HepG2 (cell line): ENCODE measurements at regions not wholly inside any gene's neighbourhood (a gene's known extent, or its start where the extent isn't known, plus 50 kb on each side); places are given as distances from the start of the nearest gene placed in this dataset.

Source experiments
- ATF1 ChIP-seq: IDR thresholded peaks from 2 replicates; pipeline ENCODE4 v1.6.1; 2016; ENCODE audit warnings: mild to moderate bottlenecking, control low read depth
- RAD21 ChIP-seq: fragments of 450-650 bp; formaldehyde crosslinking; IDR thresholded peaks from 2 replicates; pipeline ENCODE4 v1.5.0; 2020; ENCODE audit warnings: mild to moderate bottlenecking
- TCF7L2 ChIP-seq: IDR thresholded peaks from 2 replicates; pipeline ENCODE4 v1.6.1; 2011; ENCODE audit warnings: mild to moderate bottlenecking, low read depth, low read length, moderate library complexity
- YY1 ChIP-seq: IDR thresholded peaks from 2 replicates; pipeline ENCODE4 v1.6.1; 2011; ENCODE audit warnings: low read length, low read depth, moderate library complexity, mild to moderate bottlenecking; ENCODE audit not compliant: insufficient read depth, insufficient replicate concordance
- ZFX ChIP-seq: sonication (generic); formaldehyde crosslinking; IDR thresholded peaks from 2 replicates; pipeline ENCODE4 v1.4.0; 2020; ENCODE audit warnings: mild to moderate bottlenecking, low read depth, missing genetic modification reagents, moderate library complexity
- ZNF121 ChIP-seq: sonication (generic); formaldehyde crosslinking; IDR thresholded peaks from 2 replicates; pipeline ENCODE4 v1.5.0; 2020; ENCODE audit warnings: mild to moderate bottlenecking, missing genetic modification reagents
- ZNF274 ChIP-seq: sonication (generic); formaldehyde crosslinking; IDR thresholded peaks from 2 replicates; pipeline ENCODE4 v1.5.1; 2020; ENCODE audit warnings: mild to moderate bottlenecking, missing genetic modification reagents
- ZNF577 ChIP-seq: sonication (generic); formaldehyde crosslinking; IDR thresholded peaks from 2 replicates; pipeline ENCODE4 v1.4.0; 2020; ENCODE audit warnings: mild to moderate bottlenecking, low read depth, missing genetic modification reagents, borderline replicate concordance
- ZNF788 ChIP-seq: sonication (generic); formaldehyde crosslinking; IDR thresholded peaks from 2 replicates; pipeline ENCODE4 v1.5.0; 2020; ENCODE audit warnings: mild to moderate bottlenecking, missing genetic modification reagents, borderline replicate concordance
- TF ChIP-seq, protein P1 (sequence below): sonication (generic); formaldehyde crosslinking; IDR thresholded peaks from 2 replicates; pipeline ENCODE4 v1.5.1; 2020; ENCODE audit warnings: mild to moderate bottlenecking, missing genetic modification reagents
- TF ChIP-seq, protein P2 (sequence below): sonication (generic); formaldehyde crosslinking; IDR thresholded peaks from 2 replicates; pipeline ENCODE4 v1.9.0; 2021; ENCODE audit warnings: missing genetic modification reagents, mild to moderate bottlenecking, borderline replicate concordance
- TF ChIP-seq, protein P3 (sequence below), 2 experiments: IDR thresholded peaks; 2 replicates each; pipeline ENCODE4 v1.6.1; 2011 to 2012; ENCODE audit warnings: low read length in 2 of 2, borderline replicate concordance in 1 of 2, low read depth in 1 of 2, mild to moderate bottlenecking in 1 of 2, moderate library complexity in 1 of 2

DNA sequence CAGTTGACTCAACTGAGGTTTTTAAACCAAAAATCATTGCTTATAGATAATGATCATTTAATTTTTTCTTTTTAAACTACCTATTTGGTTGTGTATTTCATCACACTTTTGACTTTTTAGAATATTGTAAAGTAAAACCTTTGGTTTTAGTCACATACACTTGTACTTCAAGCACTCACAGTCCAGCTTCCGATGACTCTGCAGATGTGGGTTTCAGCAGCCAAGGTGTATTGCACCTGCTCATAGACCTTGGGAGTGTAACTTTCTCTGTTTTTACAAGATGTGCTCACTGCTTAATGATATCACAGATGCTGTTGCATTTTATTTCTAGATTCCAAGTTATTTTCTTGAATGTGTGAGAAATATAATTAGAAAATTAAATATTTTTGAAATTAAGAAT lies 188.3 kb upstream of the SLC38A2 start:
- no peak for TF ChIP-seq YY1
- TF ChIP-seq, protein P1, sequence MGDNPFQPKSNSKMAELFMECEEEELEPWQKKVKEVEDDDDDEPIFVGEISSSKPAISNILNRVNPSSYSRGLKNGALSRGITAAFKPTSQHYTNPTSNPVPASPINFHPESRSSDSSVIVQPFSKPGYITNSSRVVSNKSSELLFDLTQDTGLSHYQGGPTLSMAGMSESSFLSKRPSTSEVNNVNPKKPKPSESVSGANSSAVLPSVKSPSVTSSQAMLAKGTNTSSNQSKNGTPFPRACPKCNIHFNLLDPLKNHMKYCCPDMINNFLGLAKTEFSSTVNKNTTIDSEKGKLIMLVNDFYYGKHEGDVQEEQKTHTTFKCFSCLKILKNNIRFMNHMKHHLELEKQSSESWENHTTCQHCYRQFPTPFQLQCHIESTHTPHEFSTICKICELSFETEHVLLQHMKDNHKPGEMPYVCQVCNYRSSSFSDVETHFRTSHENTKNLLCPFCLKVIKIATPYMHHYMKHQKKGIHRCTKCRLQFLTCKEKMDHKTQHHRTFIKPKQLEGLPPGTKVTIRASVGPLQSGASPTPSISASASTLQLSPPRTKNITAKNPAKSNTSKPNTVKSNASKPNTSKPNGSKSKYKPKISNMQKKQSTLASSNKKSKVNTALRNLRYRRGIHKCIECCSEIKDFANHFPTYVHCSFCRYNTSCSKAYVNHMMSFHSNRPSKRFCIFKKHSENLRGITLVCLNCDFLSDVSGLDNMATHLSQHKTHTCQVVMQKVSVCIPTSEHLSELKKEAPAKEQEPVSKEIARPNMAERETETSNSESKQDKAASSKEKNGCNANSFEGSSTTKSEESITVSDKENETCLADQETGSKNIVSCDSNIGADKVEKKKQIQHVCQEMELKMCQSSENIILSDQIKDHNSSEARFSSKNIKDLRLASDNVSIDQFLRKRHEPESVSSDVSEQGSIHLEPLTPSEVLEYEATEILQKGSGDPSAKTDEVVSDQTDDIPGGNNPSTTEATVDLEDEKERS (CRISPR knock-in tag), result no peak
- no peak for TF ChIP-seq ATF1
- no peak for TF ChIP-seq RAD21
- no peak for TF ChIP-seq ZNF788 (CRISPR knock-in tag)
- TF ChIP-seq, protein P2, sequence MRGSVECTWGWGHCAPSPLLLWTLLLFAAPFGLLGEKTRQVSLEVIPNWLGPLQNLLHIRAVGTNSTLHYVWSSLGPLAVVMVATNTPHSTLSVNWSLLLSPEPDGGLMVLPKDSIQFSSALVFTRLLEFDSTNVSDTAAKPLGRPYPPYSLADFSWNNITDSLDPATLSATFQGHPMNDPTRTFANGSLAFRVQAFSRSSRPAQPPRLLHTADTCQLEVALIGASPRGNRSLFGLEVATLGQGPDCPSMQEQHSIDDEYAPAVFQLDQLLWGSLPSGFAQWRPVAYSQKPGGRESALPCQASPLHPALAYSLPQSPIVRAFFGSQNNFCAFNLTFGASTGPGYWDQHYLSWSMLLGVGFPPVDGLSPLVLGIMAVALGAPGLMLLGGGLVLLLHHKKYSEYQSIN (CRISPR knock-in tag), result no peak
- no peak for TF ChIP-seq ZFX (CRISPR knock-in tag)
- TF ChIP-seq, protein P3, sequence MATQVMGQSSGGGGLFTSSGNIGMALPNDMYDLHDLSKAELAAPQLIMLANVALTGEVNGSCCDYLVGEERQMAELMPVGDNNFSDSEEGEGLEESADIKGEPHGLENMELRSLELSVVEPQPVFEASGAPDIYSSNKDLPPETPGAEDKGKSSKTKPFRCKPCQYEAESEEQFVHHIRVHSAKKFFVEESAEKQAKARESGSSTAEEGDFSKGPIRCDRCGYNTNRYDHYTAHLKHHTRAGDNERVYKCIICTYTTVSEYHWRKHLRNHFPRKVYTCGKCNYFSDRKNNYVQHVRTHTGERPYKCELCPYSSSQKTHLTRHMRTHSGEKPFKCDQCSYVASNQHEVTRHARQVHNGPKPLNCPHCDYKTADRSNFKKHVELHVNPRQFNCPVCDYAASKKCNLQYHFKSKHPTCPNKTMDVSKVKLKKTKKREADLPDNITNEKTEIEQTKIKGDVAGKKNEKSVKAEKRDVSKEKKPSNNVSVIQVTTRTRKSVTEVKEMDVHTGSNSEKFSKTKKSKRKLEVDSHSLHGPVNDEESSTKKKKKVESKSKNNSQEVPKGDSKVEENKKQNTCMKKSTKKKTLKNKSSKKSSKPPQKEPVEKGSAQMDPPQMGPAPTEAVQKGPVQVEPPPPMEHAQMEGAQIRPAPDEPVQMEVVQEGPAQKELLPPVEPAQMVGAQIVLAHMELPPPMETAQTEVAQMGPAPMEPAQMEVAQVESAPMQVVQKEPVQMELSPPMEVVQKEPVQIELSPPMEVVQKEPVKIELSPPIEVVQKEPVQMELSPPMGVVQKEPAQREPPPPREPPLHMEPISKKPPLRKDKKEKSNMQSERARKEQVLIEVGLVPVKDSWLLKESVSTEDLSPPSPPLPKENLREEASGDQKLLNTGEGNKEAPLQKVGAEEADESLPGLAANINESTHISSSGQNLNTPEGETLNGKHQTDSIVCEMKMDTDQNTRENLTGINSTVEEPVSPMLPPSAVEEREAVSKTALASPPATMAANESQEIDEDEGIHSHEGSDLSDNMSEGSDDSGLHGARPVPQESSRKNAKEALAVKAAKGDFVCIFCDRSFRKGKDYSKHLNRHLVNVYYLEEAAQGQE (IDR thresholded peaks at IDR 0.05; ENCODE audit: borderline replicate concordance in 1 of 2, low read depth in 1 of 2, low read length in 2 of 2), result no peak
- no peak for TF ChIP-seq ZNF121
- TF ChIP-seq ZNF577, result no peak
- TF ChIP-seq TCF7L2, result no peak
- TF ChIP-seq ZNF274 (CRISPR knock-in tag), result no peak
